GM12873 (cell line): ENCODE measurements at regions not wholly inside any gene's neighbourhood (a gene's known extent, or its start where the extent isn't known, plus 50 kb on each side); places are given as distances from the start of the nearest gene placed in this dataset.

Source experiments
- TF ChIP-seq, protein P1 (sequence below): IDR thresholded peaks from 2 replicates; pipeline ENCODE4 v1.5.1; 2012; ENCODE audit warnings: low read depth, mild to moderate bottlenecking, moderate library complexity, low read length, control low read depth; ENCODE audit not compliant: insufficient read depth; ENCODE audit errors: missing control alignments

- TF ChIP-seq, protein P1, sequence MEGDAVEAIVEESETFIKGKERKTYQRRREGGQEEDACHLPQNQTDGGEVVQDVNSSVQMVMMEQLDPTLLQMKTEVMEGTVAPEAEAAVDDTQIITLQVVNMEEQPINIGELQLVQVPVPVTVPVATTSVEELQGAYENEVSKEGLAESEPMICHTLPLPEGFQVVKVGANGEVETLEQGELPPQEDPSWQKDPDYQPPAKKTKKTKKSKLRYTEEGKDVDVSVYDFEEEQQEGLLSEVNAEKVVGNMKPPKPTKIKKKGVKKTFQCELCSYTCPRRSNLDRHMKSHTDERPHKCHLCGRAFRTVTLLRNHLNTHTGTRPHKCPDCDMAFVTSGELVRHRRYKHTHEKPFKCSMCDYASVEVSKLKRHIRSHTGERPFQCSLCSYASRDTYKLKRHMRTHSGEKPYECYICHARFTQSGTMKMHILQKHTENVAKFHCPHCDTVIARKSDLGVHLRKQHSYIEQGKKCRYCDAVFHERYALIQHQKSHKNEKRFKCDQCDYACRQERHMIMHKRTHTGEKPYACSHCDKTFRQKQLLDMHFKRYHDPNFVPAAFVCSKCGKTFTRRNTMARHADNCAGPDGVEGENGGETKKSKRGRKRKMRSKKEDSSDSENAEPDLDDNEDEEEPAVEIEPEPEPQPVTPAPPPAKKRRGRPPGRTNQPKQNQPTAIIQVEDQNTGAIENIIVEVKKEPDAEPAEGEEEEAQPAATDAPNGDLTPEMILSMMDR = no peak
These were observed 491.4 kb upstream of the KLF4 start for GRCh38 chr9:107980984-107981383.

DNA sequence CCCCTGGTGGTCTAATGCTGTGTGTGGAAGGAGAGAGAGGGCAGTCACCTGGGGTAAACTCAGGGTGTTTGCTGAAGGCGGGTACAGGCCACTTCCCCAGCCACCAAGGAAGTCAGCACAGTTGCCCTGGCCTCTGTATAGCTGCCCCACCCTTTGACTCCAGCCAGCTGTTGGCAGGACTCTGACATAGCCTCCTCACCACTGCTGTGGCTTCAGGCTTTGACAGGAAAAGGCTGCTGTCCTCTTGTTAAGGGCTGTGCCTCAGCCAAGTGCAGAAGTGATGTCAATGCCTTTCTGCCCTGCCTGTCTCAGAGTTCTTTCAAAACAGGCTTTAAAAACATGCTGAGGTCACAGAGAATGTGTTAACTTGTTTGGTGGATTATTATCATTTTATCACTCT, 487.2 kb upstream of the KLF4 start:
- TF ChIP-seq, protein P1 = no peak

GRCh38 chr9:107975426-107976010, 485.9 kb upstream of the KLF4 start:
- TF ChIP-seq, protein P1 = no peak

GRCh38 chr9:107973451-107973850, 483.9 kb upstream of the KLF4 start:
- TF ChIP-seq, protein P1 = no peak

DNA sequence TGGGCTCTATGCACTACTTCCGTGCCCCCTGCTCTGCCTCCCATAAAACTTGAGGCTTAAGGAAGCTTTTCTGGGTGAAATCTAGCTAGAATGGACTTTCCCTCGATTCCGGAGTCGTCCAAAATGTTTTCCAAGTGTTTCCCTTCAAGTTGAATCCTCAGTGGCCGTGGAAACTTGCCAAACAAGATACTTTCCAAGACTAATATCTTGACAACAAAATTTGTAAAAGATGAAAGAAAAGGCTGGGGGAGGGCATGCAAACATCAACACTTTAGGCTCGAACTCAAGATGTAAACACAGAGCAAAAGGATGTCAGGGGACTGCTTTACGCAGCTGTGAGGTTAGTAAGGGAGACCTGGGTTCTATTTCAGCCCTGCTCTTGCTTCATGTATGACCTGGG, 482.8 kb upstream of the KLF4 start:
- TF ChIP-seq, protein P1 = no peak

GRCh38 chr9:107971241-107971640, 481.7 kb upstream of the KLF4 start:
- TF ChIP-seq, protein P1 = no peak

DNA sequence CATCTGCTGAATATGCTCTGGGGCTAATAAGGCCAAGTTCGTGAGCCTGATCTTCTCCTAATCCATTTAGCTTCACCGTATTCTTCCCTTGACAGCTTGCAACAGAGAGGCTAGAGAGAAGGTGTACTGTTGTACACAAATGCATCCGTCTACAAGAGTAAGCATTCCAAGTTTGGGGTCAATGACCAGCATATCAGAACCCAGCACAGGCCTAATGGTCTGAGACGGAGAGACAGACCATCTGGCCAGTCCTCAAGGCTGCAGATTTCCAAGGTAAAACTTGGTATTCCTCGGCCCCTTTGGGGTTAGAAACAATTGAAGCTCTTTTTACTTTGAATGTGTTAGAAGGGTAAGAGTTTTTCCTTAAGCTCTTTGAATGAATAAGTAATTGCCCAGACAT, 481.2 kb upstream of the KLF4 start:
- TF ChIP-seq, protein P1 = no peak
